ENCODE measurements at regions not wholly inside any gene's neighbourhood (a gene's known extent, or its start where the extent isn't known, plus 50 kb on each side); places are given as distances from the start of the nearest gene placed in this dataset.

GRCh38 chr22:47437636-47438035 lies 675.2 kb downstream of the TBC1D22A start:
- no peak for DNase-seq (ENCODE audit: insufficient read length, low spot score)
- FAIRE-seq: no peak

GRCh38 chr22:47437110-47437509 lies 674.7 kb downstream of the TBC1D22A start:
- no peak for FAIRE-seq
- DNase-seq (ENCODE audit: insufficient read length, low spot score): no peak

GRCh38 chr22:47435826-47436225 lies 673.4 kb downstream of the TBC1D22A start:
- DNase-seq (ENCODE audit: insufficient read length, low spot score) (no peak), FAIRE-seq (no peak)

GRCh38 chr22:47435204-47435487 lies 672.7 kb downstream of the TBC1D22A start:
- FAIRE-seq (no peak), DNase-seq (ENCODE audit: insufficient read length, low spot score) (no peak)

GRCh38 chr22:47434336-47435203 lies 672.1 kb downstream of the TBC1D22A start:
- FAIRE-seq (no peak), DNase-seq (ENCODE audit: insufficient read length, low spot score) (no peak)

- FAIRE-seq: no peak
- no peak for DNase-seq (ENCODE audit: insufficient read length, low spot score)
These were observed 671.2 kb downstream of the TBC1D22A start for GRCh38 chr22:47433627-47434026.

- DNase-seq (ENCODE audit: insufficient read length, low spot score) (no peak), FAIRE-seq (no peak)
These were observed 670.2 kb downstream of the TBC1D22A start for GRCh38 chr22:47432683-47433082.

GRCh38 chr22:47423861-47424820 lies 661.7 kb downstream of the TBC1D22A start:
- DNase-seq (ENCODE audit: insufficient read length, low spot score): no peak
- FAIRE-seq: no peak

- no peak for DNase-seq (ENCODE audit: insufficient read length, low spot score)
- no peak for FAIRE-seq
These were observed 660.8 kb downstream of the TBC1D22A start for GRCh38 chr22:47423266-47423665.

GRCh38 chr22:47422736-47423135 lies 660.3 kb downstream of the TBC1D22A start:
- FAIRE-seq: no peak
- DNase-seq (ENCODE audit: insufficient read length, low spot score): no peak

- no peak for DNase-seq (ENCODE audit: insufficient read length, low spot score)
- no peak for FAIRE-seq
These were observed 659.4 kb downstream of the TBC1D22A start for GRCh38 chr22:47421846-47422245.

GRCh38 chr22:47420211-47420610 lies 657.8 kb downstream of the TBC1D22A start:
- DNase-seq (ENCODE audit: insufficient read length, low spot score) (no peak), FAIRE-seq (no peak)

GRCh38 chr22:47419239-47419638 lies 656.8 kb downstream of the TBC1D22A start:
- DNase-seq (ENCODE audit: insufficient read length, low spot score) (no peak), FAIRE-seq (no peak)

- no peak for FAIRE-seq
- DNase-seq (ENCODE audit: insufficient read length, low spot score): no peak
These were observed 655.2 kb downstream of the TBC1D22A start for GRCh38 chr22:47417699-47418098.

GRCh38 chr22:47411006-47411405 lies 648.6 kb downstream of the TBC1D22A start:
- DNase-seq (ENCODE audit: insufficient read length, low spot score) (no peak), FAIRE-seq (no peak)

GRCh38 chr22:47409539-47410275 lies 647.3 kb downstream of the TBC1D22A start:
- DNase-seq (ENCODE audit: insufficient read length, low spot score) (no peak), FAIRE-seq (no peak)

- DNase-seq (ENCODE audit: insufficient read length, low spot score): no peak
These were observed 646.0 kb downstream of the TBC1D22A start for GRCh38 chr22:47408409-47408808.

GRCh38 chr22:47407461-47408025 lies 645.1 kb downstream of the TBC1D22A start:
- DNase-seq (ENCODE audit: insufficient read length, low spot score) (no peak), FAIRE-seq (no peak)

More at GRCh38 chr22:47408409-47408808, 646.0 kb downstream of the TBC1D22A start:
- no peak for FAIRE-seq

GRCh38 chr22:47406896-47407295 lies 644.4 kb downstream of the TBC1D22A start:
- DNase-seq (ENCODE audit: insufficient read length, low spot score): no peak
- no peak for FAIRE-seq

GRCh38 chr22:47406180-47406834 lies 643.9 kb downstream of the TBC1D22A start:
- FAIRE-seq (no peak), DNase-seq (ENCODE audit: insufficient read length, low spot score) (no peak)

Measured in HTR-8/SVneo (cell line).